HepG2 (cell line): ENCODE measurements at regions not wholly inside any gene's neighbourhood (a gene's known extent, or its start where the extent isn't known, plus 50 kb on each side); places are given as distances from the start of the nearest gene placed in this dataset.

ENCODE experiments used
- ARHGAP35 ChIP-seq: sonication (generic); formaldehyde crosslinking; IDR thresholded peaks from 2 replicates; pipeline ENCODE4 v1.9.0; 2022; ENCODE audit warnings: mild to moderate bottlenecking, inconsistent platforms, moderate library complexity, missing genetic modification reagents, borderline replicate concordance
- ATAD3A ChIP-seq: sonication (generic); formaldehyde crosslinking; IDR thresholded peaks from 2 replicates; pipeline ENCODE4 v1.4.0; 2020; ENCODE audit warnings: missing genetic modification reagents
- GLI4 ChIP-seq: sonication (generic); formaldehyde crosslinking; IDR thresholded peaks from 2 replicates; pipeline ENCODE4 v1.5.1; 2020; ENCODE audit warnings: missing genetic modification reagents, mild to moderate bottlenecking, moderate library complexity, borderline replicate concordance
- KDM6A ChIP-seq: IDR thresholded peaks from 2 replicates; pipeline ENCODE4 v1.6.1; 2016; ENCODE audit warnings: low read depth
- MXI1 ChIP-seq: IDR thresholded peaks from 3 replicates; pipeline ENCODE4 v1.6.1; 2012; ENCODE audit warnings: low read depth, low read length, inconsistent platforms, borderline replicate concordance
- NFKBIZ ChIP-seq: IDR thresholded peaks from 2 replicates; pipeline ENCODE4 v1.6.1; 2018; ENCODE audit warnings: missing genetic modification reagents, missing compliant biosample characterization
- NFYC ChIP-seq: IDR thresholded peaks from 2 replicates; pipeline ENCODE4 v1.6.1; 2016; ENCODE audit warnings: missing genetic modification reagents, missing compliant biosample characterization
- TBL1XR1 ChIP-seq: fragments of 150-350 bp; IDR thresholded peaks from 2 replicates; pipeline ENCODE4 v1.6.1; 2014; ENCODE audit warnings: borderline replicate concordance, low read length; ENCODE audit not compliant: partially characterized antibody
- TFAP4 ChIP-seq: sonication (generic); IDR thresholded peaks from 2 replicates; pipeline ENCODE4 v1.6.1; 2016; ENCODE audit warnings: low read depth, borderline replicate concordance
- ZFP90 ChIP-seq: sonication (generic); formaldehyde crosslinking; IDR thresholded peaks from 2 replicates; pipeline ENCODE4 v1.8.0; 2022; ENCODE audit warnings: missing genetic modification reagents, mild to moderate bottlenecking, inconsistent platforms, borderline replicate concordance
- ZNF207 ChIP-seq: fragments of 450-650 bp; IDR thresholded peaks from 2 replicates; pipeline ENCODE4 v1.6.1; 2016; ENCODE audit warnings: antibody characterized with exemption, borderline replicate concordance
- ZNF260 ChIP-seq: sonication (generic); formaldehyde crosslinking; IDR thresholded peaks from 2 replicates; pipeline ENCODE4 v1.4.0; 2020; ENCODE audit warnings: missing genetic modification reagents, low read depth, mild to moderate bottlenecking, borderline replicate concordance
- ZNF276 ChIP-seq: sonication (generic); formaldehyde crosslinking; IDR thresholded peaks from 2 replicates; pipeline ENCODE4 v1.4.0; 2020; ENCODE audit warnings: mild to moderate bottlenecking, low read depth, missing genetic modification reagents
- ZNF317 ChIP-seq: sonication (generic); formaldehyde crosslinking; IDR thresholded peaks from 2 replicates; pipeline ENCODE4 v1.5.0; 2020; ENCODE audit warnings: mild to moderate bottlenecking, missing genetic modification reagents
- ZNF33A ChIP-seq: sonication (generic); formaldehyde crosslinking; IDR thresholded peaks from 2 replicates; pipeline ENCODE4 v1.5.1; 2020; ENCODE audit warnings: missing genetic modification reagents, mild to moderate bottlenecking, moderate library complexity, borderline replicate concordance
- ZNF34 ChIP-seq: sonication (generic); formaldehyde crosslinking; IDR thresholded peaks from 2 replicates; pipeline ENCODE4 v1.4.0; 2020; ENCODE audit warnings: mild to moderate bottlenecking, missing genetic modification reagents, borderline replicate concordance

GRCh38 chr13:68713394-68713793 lies 1394.2 kb upstream of the ATXN8OS start (continued):
- TF ChIP-seq TBL1XR1 (no peak), ZFP90 (CRISPR knock-in tag) (no peak), ATAD3A (CRISPR knock-in tag) (no peak), ARHGAP35 (CRISPR knock-in tag) (no peak), KDM6A (CRISPR knock-in tag) (no peak), NFYC (CRISPR knock-in tag) (no peak), ZNF260 (CRISPR knock-in tag) (no peak), TFAP4 (no peak), GLI4 (no peak), ZNF34 (no peak), ZNF276 (CRISPR knock-in tag) (no peak), ZNF33A (CRISPR knock-in tag) (no peak), ZNF317 (CRISPR knock-in tag) (no peak), ZNF207 (no peak), NFKBIZ (CRISPR knock-in tag) (no peak), MXI1 (no peak)
